ENCODE measurements at regions not wholly inside any gene's neighbourhood (a gene's known extent, or its start where the extent isn't known, plus 50 kb on each side); places are given as distances from the start of the nearest gene placed in this dataset.
A peak's percentile ranks its signal among the peaks of the same experiment; 100 is the strongest.

GRCh38 chr1:29875557-29876028 lies 639.3 kb downstream of the PTPRU start:
- DNase-seq = peak; percentile 50

GRCh38 chr1:29870621-29871020 lies 634.3 kb downstream of the PTPRU start:
- DNase-seq = no peak

GRCh38 chr1:29869802-29870201 lies 633.5 kb downstream of the PTPRU start:
- no peak for DNase-seq

GRCh38 chr1:29868944-29869343 lies 632.6 kb downstream of the PTPRU start:
- DNase-seq = no peak

GRCh38 chr1:29868096-29868495 lies 631.8 kb downstream of the PTPRU start:
- DNase-seq = no peak

GRCh38 chr1:29865051-29865450 lies 628.7 kb downstream of the PTPRU start:
- DNase-seq = no peak

GRCh38 chr1:29864431-29865022 lies 628.2 kb downstream of the PTPRU start:
- no peak for DNase-seq

- DNase-seq = no peak
Observed at GRCh38 chr1:29861922-29862321, 625.6 kb downstream of the PTPRU start.

GRCh38 chr1:29861446-29861845 lies 625.1 kb downstream of the PTPRU start:
- DNase-seq = no peak

GRCh38 chr1:29860681-29861080 lies 624.4 kb downstream of the PTPRU start:
- no peak for DNase-seq

GRCh38 chr1:29860056-29860455 lies 623.7 kb downstream of the PTPRU start:
- DNase-seq = no peak

GRCh38 chr1:29859126-29859525 lies 622.8 kb downstream of the PTPRU start:
- no peak for DNase-seq

- DNase-seq = no peak
Observed at GRCh38 chr1:29858646-29859045, 622.3 kb downstream of the PTPRU start.

GRCh38 chr1:29856340-29857114 lies 620.2 kb downstream of the PTPRU start:
- no peak for DNase-seq

GRCh38 chr1:29855561-29856160 lies 619.3 kb downstream of the PTPRU start:
- no peak for DNase-seq

- DNase-seq = no peak
Observed at GRCh38 chr1:29854700-29855276, 618.5 kb downstream of the PTPRU start.

GRCh38 chr1:29853716-29854330 lies 617.5 kb downstream of the PTPRU start:
- DNase-seq = no peak

- DNase-seq = no peak
Observed at GRCh38 chr1:29852248-29852647, 615.9 kb downstream of the PTPRU start.

GRCh38 chr1:29851691-29852090 lies 615.4 kb downstream of the PTPRU start:
- DNase-seq = no peak

GRCh38 chr1:29849991-29850757 lies 613.9 kb downstream of the PTPRU start:
- no peak for DNase-seq

- no peak for DNase-seq
Observed at GRCh38 chr1:29849038-29849750, 612.9 kb downstream of the PTPRU start.

- no peak for DNase-seq
Observed at GRCh38 chr1:29845910-29846309, 609.6 kb downstream of the PTPRU start.

Data from NCI-H510A treated with DMSO at 0.1 percent for 48 hours (cell line).